GM21619 (cell line): ENCODE measurements at regions not wholly inside any gene's neighbourhood (a gene's known extent, or its start where the extent isn't known, plus 50 kb on each side); places are given as distances from the start of the nearest gene placed in this dataset.

Source experiments
- ATAC-seq: cut with Tn5 transposase; IDR thresholded peaks from one replicate; pipeline ENCODE4 v1.9.1; 2021; ENCODE audit not compliant: unreplicated experiment

DNA sequence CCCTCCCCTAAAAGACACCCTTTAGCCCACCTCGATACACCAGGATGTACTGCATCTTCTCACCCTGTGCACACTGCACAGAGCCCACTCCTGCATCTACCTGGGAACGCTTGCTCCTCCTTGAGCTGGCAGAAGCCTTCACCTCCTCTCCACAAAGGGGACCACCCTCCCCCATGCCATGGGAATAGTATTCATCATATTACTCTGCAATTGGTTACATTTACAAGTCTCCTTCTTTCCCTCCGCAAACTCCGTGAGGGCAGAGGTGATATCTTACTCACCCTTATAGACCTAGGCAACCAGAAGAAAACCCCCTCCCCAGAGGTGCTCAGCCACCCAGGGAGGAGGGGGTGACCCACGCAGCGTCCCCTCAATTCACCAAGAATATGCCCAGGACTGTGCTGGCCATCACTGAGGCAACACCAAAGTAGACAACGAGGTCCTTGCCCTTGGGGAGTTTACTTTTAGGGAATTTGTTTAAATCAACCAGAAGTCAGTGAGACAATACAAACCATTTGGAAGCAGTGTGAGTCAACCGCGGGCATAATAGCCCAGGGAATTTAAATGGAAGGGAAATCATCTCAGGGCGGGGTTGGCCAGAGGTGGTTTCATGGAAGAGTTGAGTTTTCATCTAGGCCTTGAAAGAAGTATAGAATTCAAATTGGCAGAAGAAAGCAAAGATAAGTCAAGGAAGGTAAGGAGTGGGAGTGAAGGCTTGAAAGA, 214.5 kb downstream of the BARX2 start:
- no peak for ATAC-seq

DNA sequence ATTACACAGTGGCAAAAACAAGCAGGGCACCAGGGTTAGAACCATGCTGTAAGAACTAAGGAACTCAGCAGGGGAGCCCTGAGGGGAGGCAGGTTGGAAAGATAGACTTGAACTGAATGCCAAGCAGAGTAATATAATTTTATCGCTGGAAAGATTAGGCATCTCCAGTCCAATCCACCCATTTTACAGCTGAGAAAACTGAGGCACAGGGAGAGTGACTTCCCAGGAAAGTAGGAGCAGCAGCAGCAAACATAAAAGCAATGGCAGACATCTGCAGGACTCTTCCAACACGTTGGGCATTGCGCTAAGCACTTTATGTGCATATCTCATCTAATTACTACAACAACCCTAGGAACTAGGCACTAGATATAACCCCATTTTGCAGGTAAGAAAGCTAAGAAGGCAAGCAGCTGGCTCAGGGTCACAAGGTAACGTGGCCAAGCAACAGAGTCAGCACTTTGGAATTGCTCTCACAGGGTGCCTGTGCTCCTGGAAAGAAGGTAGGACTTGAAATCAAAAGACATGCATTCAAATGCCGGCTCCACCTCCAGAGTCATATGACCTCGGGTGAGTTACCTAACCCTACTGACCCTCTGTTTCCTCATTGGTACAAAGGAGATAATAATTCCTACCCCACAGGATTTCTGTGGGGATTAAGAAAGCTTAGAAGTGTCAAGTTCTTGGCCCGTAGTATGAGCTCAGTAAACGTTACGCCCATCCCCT, 215.3 kb downstream of the BARX2 start:
- no peak for ATAC-seq

DNA sequence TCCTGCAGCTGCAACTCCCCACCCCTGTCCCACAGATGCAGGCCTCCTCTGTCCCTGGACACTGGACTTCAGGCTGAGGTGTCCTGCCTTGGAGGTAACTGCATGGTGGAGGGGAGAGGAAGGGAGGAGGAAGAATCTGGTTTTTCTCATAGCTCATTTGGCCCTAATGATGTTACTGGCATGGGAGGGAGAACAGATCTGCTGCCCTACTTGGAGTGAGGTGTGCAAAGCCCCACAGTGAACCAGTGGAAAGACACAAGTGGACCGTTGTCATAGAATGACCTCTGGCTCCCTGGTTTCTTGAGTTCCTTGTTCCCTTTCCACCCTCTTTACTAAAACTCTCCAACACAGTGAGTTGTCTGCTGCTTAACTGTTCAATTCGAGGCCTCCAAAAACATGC, 215.9 kb downstream of the BARX2 start:
- no peak for ATAC-seq

DNA sequence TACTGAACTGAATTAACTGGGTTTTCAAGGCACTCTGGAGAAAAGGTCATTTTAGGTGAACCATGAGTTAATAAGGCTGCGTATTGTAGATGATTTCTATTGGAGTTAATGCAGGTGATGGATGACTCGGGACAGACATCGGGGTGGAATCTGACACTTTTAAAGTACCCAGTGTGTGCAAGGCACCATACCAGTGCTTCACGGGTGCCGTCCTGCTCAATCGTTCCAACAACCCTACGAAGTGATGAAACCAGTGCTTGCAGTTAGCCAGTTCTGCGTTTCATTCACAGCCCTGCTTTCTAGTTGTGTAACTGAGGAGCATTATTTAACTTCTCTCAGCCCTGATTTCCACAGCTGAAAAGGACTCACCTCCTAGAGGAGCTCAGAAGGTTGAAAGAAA, 216.5 kb downstream of the BARX2 start:
- ATAC-seq, result no peak

DNA sequence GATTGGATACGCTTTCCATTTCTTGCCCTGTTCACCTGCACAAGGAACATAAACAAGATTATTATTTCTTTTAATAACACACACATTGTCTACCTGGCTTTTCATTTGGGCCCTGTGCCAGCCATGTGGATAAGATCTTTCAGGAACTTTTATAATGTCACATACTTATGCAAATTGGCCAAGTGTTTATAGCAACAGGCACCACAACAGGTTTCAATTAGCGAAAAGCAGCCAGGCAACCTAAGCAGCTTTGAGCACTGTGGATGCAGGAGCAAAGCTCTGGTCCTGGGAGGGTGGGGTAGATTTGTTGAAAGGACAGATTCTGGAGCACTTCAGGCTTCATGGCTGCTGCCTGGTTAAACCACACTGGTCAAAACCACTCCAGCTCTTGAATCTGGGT, 217.4 kb downstream of the BARX2 start:
- no peak for ATAC-seq

DNA sequence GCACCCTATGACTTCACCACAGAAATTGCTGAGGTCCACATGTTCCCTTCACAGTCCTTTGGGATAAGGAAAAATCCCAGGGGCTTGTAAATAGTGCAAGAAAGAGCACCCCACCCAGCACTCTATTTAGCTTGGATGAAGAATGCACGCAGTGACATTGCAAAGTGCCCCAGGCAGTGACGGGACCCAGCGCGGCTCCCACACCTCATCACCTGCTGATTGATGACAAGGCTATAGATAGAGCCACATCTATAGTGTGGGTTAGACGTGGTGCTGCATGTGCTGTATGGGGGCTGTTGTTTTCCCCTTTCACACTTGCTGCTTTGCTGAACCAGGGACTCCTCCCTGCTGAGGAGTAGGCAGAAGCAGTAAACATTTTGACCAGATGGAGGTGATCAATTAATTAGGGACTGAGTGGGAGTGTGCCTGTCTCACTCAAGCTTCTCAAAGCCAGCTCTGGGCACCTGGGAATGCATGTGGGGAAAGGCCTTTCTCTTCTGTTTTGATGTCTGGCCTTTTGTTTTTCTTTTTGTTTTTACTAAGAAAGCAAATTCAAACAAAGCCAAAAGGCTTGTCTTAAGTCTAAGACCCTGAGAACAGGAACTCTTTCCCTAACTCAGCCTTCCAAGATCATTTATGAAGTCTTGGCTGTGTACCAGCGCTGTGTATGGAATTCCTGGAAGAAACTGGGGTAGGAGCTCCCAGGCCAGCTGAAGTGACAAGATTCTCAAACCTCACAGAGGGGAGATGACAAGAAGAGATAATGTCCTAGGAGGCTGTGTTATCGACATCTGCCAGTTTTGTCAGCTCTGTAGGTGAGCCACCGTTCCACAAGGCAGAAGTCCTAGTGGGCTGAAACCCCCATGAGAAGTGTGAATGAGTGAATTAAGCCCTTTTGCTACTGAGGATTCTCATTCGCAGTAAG, 219.7 kb downstream of the BARX2 start:
- no peak for ATAC-seq

DNA sequence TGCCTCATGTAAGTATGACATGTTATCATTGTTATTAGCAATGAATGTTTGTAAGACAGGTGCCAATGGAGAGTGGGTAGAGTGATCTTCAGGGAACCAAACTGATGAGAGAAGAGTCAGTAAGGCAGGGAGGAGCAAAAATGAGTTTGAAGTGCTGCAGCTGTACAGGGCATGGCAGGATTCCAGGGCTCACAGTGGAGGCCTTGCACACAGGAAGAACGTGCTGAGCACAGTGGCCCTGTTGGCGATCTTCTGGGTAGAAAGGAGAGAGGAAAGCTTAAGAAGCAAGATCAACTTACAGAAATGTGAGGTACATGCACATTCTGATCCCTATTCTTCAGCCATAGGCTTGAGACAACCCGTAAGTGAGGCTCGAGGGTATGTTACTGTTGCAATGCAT, 219.3 kb upstream of the TMEM45B start:
- ATAC-seq, result no peak

DNA sequence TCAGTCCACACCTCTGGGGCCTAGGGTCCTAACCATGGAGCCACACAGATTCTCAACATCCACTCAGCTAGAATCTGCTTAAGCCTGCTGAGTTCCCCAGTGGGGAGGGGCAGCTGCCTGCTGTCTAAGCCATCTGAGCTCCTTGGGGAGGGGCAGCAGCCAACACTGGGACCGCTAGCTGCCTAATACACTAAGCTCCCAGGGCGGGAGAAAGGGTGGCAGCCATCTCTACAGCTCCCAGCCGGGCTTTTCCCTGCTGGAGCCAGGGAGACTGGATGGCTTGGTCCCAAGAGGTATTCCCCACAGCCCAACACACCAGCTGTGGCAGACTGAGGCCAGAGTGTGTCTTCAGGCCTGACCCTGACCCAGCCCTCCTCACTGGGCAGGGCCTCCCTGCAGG, 217.3 kb upstream of the TMEM45B start:
- ATAC-seq, result no peak

DNA sequence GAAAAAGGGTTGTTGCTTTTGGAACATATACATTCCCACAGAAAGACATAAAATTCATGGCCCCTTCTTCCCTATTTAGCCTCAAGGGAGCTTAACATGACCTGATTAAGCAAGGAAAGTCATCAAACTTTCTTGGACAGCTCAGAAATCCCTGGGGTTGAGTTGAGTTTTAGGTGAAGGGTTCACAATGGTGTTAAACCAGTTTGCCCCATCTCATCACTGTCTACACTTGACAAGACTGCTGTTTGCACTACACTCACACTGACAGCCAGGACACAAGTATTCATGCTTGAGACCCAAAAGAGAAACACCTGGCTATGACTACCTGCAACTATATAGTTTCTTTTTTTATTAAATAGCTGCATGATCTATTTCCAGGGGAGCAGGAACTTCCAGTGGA, 209.8 kb upstream of the TMEM45B start:
- no peak for ATAC-seq

DNA sequence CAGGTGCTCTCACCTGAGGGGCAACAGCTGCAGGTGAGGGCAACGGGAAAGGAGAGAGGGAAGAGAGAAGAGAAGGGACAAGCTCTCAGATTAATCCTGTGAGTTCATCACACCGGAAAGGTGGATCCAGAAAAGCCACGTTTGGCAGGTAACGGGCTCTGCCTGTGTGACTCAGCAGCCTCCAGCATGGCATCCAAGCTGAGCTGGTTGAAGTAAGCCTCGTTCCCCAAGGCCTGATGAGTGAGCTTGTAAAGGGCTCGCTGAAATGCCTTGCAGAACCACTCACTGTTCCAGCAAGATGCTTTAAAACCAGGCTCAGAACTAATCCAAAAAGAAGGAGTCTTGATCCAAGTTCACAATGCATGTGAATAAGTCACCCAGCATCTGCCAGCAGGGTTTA, 206.9 kb upstream of the TMEM45B start:
- no peak for ATAC-seq

DNA sequence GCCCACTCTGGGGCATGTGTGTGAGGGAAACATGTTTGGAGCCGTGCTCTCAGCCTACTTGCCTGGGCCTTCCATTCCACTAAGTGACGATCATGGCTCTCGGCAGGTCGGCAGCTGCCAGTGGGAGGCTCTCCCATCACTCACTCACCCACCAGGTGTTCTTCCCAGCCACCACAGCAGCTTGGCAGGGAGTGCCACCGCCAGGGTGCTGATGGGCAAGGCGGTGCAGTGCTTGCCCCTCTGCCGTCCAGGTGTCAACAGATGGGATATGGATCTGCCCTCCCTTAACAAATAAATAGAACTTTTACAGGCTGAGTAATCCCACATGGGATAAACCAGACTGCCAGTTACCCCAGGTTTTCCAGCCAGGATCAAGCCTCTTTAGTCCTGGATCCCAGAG, 205.5 kb upstream of the TMEM45B start:
- ATAC-seq, result no peak

DNA sequence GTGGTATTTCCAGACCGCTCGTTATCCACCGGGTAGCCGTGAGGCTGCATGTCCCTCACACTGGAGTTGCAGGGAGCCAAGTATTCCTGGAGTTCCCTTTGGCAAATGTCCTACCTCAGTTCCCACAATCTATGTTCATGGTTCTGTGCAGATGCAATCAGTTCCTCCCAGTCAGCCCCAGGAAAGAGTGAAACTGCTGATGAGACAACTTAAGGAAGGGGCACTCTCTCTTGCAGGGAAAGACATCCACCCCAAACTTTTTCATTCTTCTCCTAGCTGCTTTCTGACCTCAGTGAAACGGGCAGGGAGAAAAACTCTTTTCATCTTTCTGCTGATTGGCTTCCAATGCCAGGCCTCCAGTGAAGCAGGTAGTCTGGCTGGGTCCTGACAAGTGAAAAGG, 205.1 kb upstream of the TMEM45B start:
- no peak for ATAC-seq

DNA sequence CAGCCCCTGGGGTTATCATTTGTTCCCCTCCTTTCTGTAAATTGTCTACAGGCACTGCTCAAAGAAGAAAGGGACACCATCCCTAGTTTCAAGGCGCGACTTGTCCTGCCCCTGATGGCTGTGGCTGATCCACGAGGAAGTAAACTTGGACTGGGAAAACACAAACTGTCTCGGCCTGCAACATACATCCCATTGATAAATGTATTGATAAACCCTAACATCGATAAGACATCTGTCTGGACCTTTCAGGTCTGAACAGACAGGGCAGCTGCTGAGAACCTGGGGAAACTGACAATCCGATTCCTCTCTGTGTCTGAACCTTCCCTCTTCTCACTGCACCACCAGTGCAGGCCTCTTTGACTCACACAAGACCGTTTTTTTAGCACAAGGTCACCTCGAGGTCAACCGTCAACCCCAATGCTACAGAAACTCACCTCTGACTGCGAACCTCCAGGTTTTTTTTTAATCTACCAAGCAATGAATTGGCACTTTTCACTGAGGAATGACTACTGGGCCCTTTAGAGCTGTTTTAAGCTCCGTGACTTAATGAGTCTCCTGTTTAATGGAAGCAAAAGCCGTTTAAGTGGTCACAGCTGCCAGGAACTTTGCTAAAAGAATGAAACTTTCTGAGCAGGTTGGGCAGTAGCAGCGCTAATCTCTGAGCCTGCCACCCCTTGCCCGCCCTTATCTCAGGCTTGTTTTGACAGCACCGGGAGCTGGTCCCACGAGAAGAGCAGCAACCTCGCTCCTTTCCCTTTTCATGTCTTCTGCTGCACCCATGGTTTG, 203.8 kb upstream of the TMEM45B start:
- no peak for ATAC-seq

DNA sequence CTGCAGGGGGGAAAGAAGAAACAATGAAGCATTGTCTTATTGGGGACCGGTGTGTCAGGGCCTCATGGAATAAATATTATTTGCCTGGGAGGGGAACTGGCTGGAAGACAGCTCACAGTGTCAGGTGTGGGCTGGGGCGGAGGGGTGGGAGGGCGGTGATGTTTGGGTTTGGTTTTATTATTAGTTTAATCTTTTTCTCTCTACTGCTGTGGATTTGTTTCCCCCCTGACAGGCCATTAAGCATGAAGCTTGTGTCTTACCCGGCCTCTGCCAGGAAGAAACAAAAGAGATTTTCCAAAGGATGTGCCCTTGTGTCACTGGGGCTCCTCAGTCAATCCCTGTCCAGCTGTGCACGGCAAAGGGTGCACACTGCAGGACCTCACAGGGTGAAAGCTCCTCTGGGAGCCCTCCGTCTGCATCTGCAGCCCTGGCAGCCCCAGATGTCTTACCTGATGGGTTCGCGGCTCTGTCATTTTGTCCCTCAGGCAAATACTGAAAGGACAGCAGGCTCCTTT, 203.1 kb upstream of the TMEM45B start:
- ATAC-seq, result no peak

DNA sequence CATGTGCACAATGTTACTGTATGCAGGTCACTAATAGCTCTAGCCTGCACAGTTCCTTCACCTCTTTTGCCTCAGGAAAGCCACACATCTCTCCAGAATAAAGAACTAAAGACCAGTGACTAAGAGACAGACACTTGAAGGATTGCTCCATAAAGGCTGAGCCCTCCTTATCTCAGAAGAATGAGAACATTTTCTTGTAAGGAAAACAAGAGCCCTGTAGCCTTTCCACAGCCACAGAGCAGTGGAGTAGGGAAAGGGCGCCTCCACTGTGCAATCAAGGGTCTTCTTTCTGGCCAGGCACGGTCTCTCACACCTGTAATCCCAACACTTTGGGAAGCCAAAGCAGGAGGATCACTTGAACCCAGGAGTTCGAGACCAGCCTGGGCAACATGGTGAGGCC, 202.6 kb upstream of the TMEM45B start:
- ATAC-seq, result no peak

DNA sequence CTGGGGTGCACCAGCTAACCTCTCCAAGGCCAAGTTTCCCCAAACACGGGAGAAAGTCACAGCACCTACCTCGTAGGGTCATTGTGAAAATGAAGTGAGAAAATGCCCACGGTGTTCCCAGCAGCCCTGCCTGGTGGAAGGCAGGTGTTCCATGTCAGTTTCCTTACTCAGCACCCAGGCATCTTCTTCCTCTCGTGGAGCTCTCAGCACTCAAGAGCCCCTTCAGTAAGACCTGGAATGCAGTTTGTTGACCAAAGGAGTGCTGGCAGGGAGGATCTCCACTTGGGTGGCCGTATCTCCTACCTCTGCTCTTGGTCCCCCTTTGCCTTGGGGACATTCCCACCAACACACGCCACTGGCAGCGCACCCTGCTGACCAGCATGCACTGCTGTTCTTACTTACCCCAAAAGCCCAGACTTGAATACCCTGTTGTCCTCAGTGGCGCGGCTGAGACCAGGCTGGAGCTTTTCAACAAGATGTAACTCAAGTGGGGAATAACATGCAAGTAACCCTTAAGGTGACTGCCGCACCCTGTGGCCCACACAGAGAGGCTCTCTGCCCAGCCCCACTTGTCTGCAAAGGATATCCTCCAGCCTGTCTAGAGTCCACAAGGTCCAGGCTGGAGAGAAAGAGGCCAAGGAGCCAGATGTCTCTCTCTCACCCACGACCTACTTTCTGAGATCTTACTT, 201.2 kb upstream of the TMEM45B start:
- ATAC-seq, result no peak

DNA sequence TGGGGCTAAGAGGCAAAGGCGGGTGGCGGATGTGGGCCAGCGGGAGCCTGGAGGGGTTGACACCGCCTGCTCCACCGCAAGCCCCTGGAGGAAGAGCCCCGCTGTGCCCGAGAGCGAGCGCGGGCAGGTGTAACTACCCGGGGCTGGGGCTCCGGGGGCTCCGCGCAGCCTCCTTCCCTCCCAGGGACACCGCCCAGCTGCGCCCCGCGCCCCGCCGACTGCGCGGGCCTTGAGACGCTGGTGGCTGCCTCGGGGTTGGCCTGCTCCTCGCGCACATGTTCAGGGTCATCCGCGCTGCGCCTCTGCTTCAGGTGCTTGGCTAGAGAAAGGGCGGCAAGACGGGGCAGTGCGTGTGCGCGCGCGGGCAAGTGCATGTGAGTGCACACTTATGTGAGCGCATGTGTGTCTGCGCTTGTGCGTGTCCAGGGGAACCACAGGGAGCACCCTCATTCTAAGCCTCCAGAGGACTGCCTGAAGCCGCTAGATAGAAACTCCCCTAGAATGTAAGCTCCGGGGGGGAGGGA, 197.5 kb upstream of the TMEM45B start:
- ATAC-seq, result no peak

DNA sequence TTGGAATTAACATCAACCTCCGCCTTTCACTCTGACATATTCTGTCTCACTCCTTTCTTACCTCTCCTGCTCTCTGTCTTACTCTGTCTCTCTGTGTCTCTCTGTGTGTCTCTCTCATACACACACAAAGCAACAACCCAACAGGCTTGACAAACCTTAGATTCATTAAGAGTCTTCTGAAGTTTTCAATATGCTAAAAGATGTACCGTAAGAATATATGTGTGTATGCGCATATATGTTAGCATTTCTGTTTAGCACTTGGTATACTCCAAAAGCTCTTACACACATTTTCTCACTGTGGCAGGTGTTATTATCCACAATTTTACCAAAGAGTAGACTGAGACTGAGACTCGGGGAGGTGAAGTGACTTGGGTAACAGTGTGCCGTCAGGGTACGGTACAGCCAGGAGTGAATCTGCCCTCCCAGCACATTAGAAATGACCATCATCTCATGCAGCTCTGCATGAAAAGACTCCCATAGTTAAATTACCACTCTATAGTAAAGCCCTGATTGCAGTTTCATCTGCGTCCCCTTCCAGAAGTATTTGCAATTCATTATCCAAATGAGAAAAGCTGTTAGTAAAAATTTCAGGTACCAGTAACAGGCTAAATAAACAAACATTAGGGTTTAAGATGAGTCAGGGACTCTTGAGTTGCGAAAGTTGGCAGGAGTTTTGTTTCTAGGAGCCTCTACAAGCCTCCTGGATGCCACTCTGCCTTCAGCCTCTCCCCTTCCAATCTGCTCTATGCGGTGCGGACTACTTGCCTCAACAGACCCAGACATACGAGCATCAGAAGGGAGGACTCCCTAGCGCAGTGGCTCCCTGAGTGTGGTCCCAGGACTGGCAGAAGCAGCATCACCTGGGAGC, 195.2 kb upstream of the TMEM45B start:
- no peak for ATAC-seq

DNA sequence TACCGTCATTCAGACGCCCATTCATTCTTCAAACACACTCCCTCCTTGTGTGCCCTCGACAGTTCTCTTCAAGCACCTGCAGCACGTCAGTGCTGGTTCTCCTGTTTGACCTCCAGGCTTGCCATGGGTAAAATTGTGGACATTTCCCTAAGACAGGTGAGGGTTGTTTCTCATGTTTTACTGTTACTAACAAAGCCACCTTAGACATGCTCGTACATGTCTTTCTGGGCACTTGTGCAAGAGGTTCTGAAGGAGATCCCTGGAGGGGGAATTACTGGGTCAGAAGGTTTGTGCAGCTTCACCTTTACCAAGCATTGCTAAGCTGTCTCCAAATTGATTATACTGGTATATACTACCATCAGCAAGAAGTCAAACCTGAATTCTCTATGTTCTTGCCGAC, 189.7 kb upstream of the TMEM45B start:
- ATAC-seq, result no peak
